ENCODE measurements at regions not wholly inside any gene's neighbourhood (a gene's known extent, or its start where the extent isn't known, plus 50 kb on each side); places are given as distances from the start of the nearest gene placed in this dataset.

DNA sequence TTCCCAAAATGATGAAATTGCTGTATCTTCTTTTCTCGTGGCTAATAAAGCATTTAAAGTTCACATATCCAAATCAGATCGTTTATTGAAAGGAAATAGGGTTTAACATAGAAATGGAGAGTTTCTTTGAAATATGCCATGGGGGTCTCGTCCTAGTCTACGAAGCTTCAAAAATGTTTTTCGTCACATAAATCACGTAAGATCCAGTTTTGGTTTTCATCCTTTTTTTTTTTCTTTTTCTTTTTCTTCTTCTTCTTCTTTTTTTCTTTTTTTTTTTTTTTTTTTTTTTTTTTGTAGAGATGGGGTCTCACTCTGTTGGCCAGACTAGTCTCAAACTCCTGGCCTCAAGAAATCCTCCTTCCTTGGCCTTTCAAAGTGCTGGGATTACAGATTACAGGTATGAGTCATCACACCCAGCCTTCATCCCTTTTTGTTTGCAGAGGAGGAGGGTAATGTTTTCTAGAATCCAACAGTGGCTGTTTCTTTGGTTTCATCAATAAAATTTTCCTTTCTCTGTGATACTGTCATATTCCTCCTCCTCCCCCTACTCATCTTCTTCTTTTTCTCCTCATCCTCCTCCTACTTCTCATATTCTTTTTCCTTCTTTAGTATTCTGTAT, 94.7 kb upstream of the LOC128125822 start:
- no peaks in the 10 kb centered on the region for H3K4me1 ChIP-seq (ENCODE audit: control insufficient read depth in 1 of 2, insufficient read depth in 2 of 2, low read length in 2 of 2)
- H2AFZ ChIP-seq (ENCODE audit: low read depth, low read length, poor library complexity, severe bottlenecking), result no peak overlapping the region
- H3K9me2 ChIP-seq (ENCODE audit: insufficient read depth), result no peaks in the 10 kb centered on the region
- ATAC-seq (no peak), DNase-seq (ENCODE audit: low read depth, low spot score) (no peak)
- H3K9ac ChIP-seq (ENCODE audit: low read length), result no peak overlapping the region
- no peaks in the 10 kb centered on the region for H3K9me3 ChIP-seq (ENCODE audit: control insufficient read depth in 1 of 2, insufficient read depth in 1 of 2, low read depth in 1 of 2, low read length in 2 of 2)
- no peaks in the 10 kb centered on the region for H3K79me2 ChIP-seq (ENCODE audit: insufficient read depth, low read length)
- no peak overlapping the region for H3K4me3 ChIP-seq (replicated peaks in 1 of 2; ENCODE audit: low read depth in 1 of 2, low read length in 2 of 2)
- no peaks in the 10 kb centered on the region for H3K36me3 ChIP-seq (ENCODE audit: control insufficient read depth in 1 of 2, insufficient read depth in 2 of 2, low read length in 2 of 2)
- CTCF ChIA-PET, result no interaction called here
- TF ChIP-seq CBX3 (IDR thresholded peaks at IDR 0.05; ENCODE audit: low read depth) (no peak), SIN3A (IDR thresholded peaks at IDR 0.05; ENCODE audit: low read depth) (no peak), ZBTB33 (IDR thresholded peaks at IDR 0.05; ENCODE audit: extremely low read depth, insufficient replicate concordance, low read length) (no peak), POLR2A (IDR thresholded peaks at IDR 0.05; ENCODE audit: borderline replicate concordance, extremely low read depth, insufficient read depth, insufficient read length) (no peak), CEBPB (IDR thresholded peaks at IDR 0.05; ENCODE audit: low read depth) (no peak), ELF1 (IDR thresholded peaks at IDR 0.05; ENCODE audit: borderline replicate concordance, low read depth) (no peak), REST (IDR thresholded peaks at IDR 0.05; ENCODE audit: low read depth) (no peak), CTCF (IDR thresholded peaks at IDR 0.05 in 2 of 3, conservative IDR thresholded peaks at IDR 0.05 in 1 of 3; ENCODE audit: borderline replicate concordance in 1 of 3, insufficient read depth in 1 of 3, low read depth in 2 of 3, low read length in 2 of 3) (no peak), EZH2phosphoT487 (IDR thresholded peaks at IDR 0.05; ENCODE audit: borderline replicate concordance) (no peak), SP1 (IDR thresholded peaks at IDR 0.05; ENCODE audit: low read depth) (no peak), ZFX (IDR thresholded peaks at IDR 0.05) (no peak), SRF (IDR thresholded peaks at IDR 0.05; ENCODE audit: low read depth) (no peak), EGR1 (IDR thresholded peaks at IDR 0.05; ENCODE audit: low read depth) (no peak), EZH2 (IDR thresholded peaks at IDR 0.05) (no peak), RAD21 (IDR thresholded peaks at IDR 0.05; ENCODE audit: low read depth) (no peak)
- H4K20me1 ChIP-seq (ENCODE audit: insufficient read depth), result no peaks in the 10 kb centered on the region
- H3K4me2 ChIP-seq (ENCODE audit: low read length), result no peak overlapping the region
- RAD21 ChIA-PET (ENCODE audit: low non-redundant PET in 1 of 2, low total read pairs in 2 of 2, uncharacterized antibody in 2 of 2, unreplicated experiment in 2 of 2), result no interaction called here
- no peaks in the 10 kb centered on the region for H3K27me3 ChIP-seq (ENCODE audit: insufficient read depth, low read length)
- BruUV-seq (replicated peaks), result no TSS peak
- intact Hi-C loops (cut with micrococcal nuclease), result no loop called here
- no peak overlapping the region for H3K27ac ChIP-seq (ENCODE audit: low read depth, low read length)
- POLR2A ChIA-PET, result no interaction called here
